Activated CD4-positive, alpha-beta T cell treated with anti-CD3 and anti-CD28 coated beads, Interleukin-2, amount 10 ng/mL, durations not matched to agents 7 days and 5 days (primary cell): ENCODE measurements at regions not wholly inside any gene's neighbourhood (a gene's known extent, or its start where the extent isn't known, plus 50 kb on each side); places are given as distances from the start of the nearest gene placed in this dataset.

Experiments used
- CTCF ChIA-PET: fragments of 350-600 bp; sonication (Branson Sonifier 250); formaldehyde crosslinking; loops from one replicate; lab custom pipeline; 2021; ENCODE audit warnings: antibody characterized with exemption; lab: Charles Lee
- POLR2A ChIA-PET: fragments of 350-600 bp; sonication (Branson Sonifier 250); formaldehyde crosslinking; loops from one replicate; lab custom pipeline; 2021; ENCODE audit warnings: antibody characterized with exemption; lab: Charles Lee
- DNase-seq: peaks from one replicate; pipeline ENCODE4 v3.0.0-alpha.2; 2020
- H3K27ac Mint-ChIP-seq: one replicate; pipeline ENCODE4 v1.8.0; 2021; ENCODE audit warnings: mild to moderate bottlenecking, moderate library complexity, mixed read lengths
- H3K27me3 Mint-ChIP-seq: one replicate; pipeline ENCODE4 v1.8.0; 2021; ENCODE audit warnings: mixed read lengths
- H3K36me3 Mint-ChIP-seq: one replicate; pipeline ENCODE4 v1.8.0; 2021; ENCODE audit warnings: low read depth, mixed read lengths
- H3K4me1 Mint-ChIP-seq: one replicate; pipeline ENCODE4 v1.8.0; 2021; ENCODE audit warnings: mixed read lengths
- H3K4me3 Mint-ChIP-seq: one replicate; pipeline ENCODE4 v1.8.0; 2021; ENCODE audit warnings: mild to moderate bottlenecking, moderate library complexity, mixed read lengths
- H3K9me3 Mint-ChIP-seq: one replicate; pipeline ENCODE4 v1.8.0; 2021; ENCODE audit warnings: mixed read lengths

- ChIA-PET CTCF (no interaction called here), POLR2A (no interaction called here)
- H3K9me3 Mint-ChIP-seq = no peaks in the 10 kb centered on the region
- no peak overlapping the region for H3K27ac Mint-ChIP-seq
- H3K4me3 Mint-ChIP-seq = no peak overlapping the region
- H3K36me3 Mint-ChIP-seq = no peaks in the 10 kb centered on the region
- H3K4me1 Mint-ChIP-seq = peaks cover 1% of the 10 kb centered on the region
- no peak for DNase-seq
- H3K27me3 Mint-ChIP-seq = peaks cover 2% of the 10 kb centered on the region
These were observed 193.0 kb downstream of the HLX start for GRCh38 chr1:221072214-221072613.

GRCh38 chr1:221074332-221074731 lies 195.1 kb downstream of the HLX start:
- Mint-ChIP-seq H3K9me3 (no peaks in the 10 kb centered on the region), H3K27ac (no peak overlapping the region), H3K27me3 (no peaks in the 10 kb centered on the region), H3K4me1 (peaks cover 1% of the 10 kb centered on the region), H3K36me3 (no peaks in the 10 kb centered on the region), H3K4me3 (no peak overlapping the region)
- ChIA-PET POLR2A (no interaction called here), CTCF (no interaction called here)
- DNase-seq = no peak

GRCh38 chr1:221075911-221076310 lies 196.7 kb downstream of the HLX start:
- no peaks in the 10 kb centered on the region for H3K36me3 Mint-ChIP-seq
- no peaks in the 10 kb centered on the region for H3K27me3 Mint-ChIP-seq
- H3K27ac Mint-ChIP-seq = no peak overlapping the region
- no peak for DNase-seq
- ChIA-PET POLR2A (no interaction called here), CTCF (no interaction called here)
- no peaks in the 10 kb centered on the region for H3K4me1 Mint-ChIP-seq
- H3K4me3 Mint-ChIP-seq = no peak overlapping the region
- H3K9me3 Mint-ChIP-seq = no peaks in the 10 kb centered on the region

- Mint-ChIP-seq H3K9me3 (no peaks in the 10 kb centered on the region), H3K4me1 (no peaks in the 10 kb centered on the region), H3K4me3 (no peak overlapping the region), H3K27ac (no peak overlapping the region), H3K27me3 (no peaks in the 10 kb centered on the region), H3K36me3 (no peaks in the 10 kb centered on the region)
- no peak for DNase-seq
- POLR2A ChIA-PET = no interaction called here
- CTCF ChIA-PET = no interaction called here
These were observed 197.2 kb downstream of the HLX start for GRCh38 chr1:221076391-221076811.

- ChIA-PET POLR2A (no interaction called here), CTCF (no interaction called here)
- H3K27me3 Mint-ChIP-seq = no peaks in the 10 kb centered on the region
- no peak overlapping the region for H3K27ac Mint-ChIP-seq
- H3K4me3 Mint-ChIP-seq = no peak overlapping the region
- H3K4me1 Mint-ChIP-seq = no peaks in the 10 kb centered on the region
- H3K9me3 Mint-ChIP-seq = no peaks in the 10 kb centered on the region
- no peaks in the 10 kb centered on the region for H3K36me3 Mint-ChIP-seq
- DNase-seq = no peak
These were observed 199.2 kb downstream of the HLX start for GRCh38 chr1:221078260-221078965.

GRCh38 chr1:221083902-221084301 lies 204.7 kb downstream of the HLX start:
- H3K27ac Mint-ChIP-seq = no peak overlapping the region

GRCh38 chr1:221084681-221085080 lies 205.4 kb downstream of the HLX start:
- H3K4me1 Mint-ChIP-seq = no peaks in the 10 kb centered on the region
- POLR2A ChIA-PET = no interaction called here

More at GRCh38 chr1:221083902-221084301, 204.7 kb downstream of the HLX start:
- POLR2A ChIA-PET = no interaction called here
- no peaks in the 10 kb centered on the region for H3K9me3 Mint-ChIP-seq
- CTCF ChIA-PET = no interaction called here
- H3K4me1 Mint-ChIP-seq = no peaks in the 10 kb centered on the region
- no peaks in the 10 kb centered on the region for H3K27me3 Mint-ChIP-seq
- DNase-seq = no peak
- H3K4me3 Mint-ChIP-seq = no peak overlapping the region
- H3K36me3 Mint-ChIP-seq = no peaks in the 10 kb centered on the region

GRCh38 chr1:221085701-221086375 lies 206.6 kb downstream of the HLX start:
- no peaks in the 10 kb centered on the region for H3K36me3 Mint-ChIP-seq
- H3K4me3 Mint-ChIP-seq = no peak overlapping the region
- DNase-seq = no peak
- POLR2A ChIA-PET = no interaction called here
- no peaks in the 10 kb centered on the region for H3K9me3 Mint-ChIP-seq
- H3K4me1 Mint-ChIP-seq = no peaks in the 10 kb centered on the region
- no peak overlapping the region for H3K27ac Mint-ChIP-seq
- H3K27me3 Mint-ChIP-seq = no peaks in the 10 kb centered on the region
- CTCF ChIA-PET = no interaction called here

More at GRCh38 chr1:221084681-221085080, 205.4 kb downstream of the HLX start:
- no peak for DNase-seq
- Mint-ChIP-seq H3K27ac (no peak overlapping the region), H3K27me3 (no peaks in the 10 kb centered on the region), H3K9me3 (no peaks in the 10 kb centered on the region), H3K4me3 (no peak overlapping the region), H3K36me3 (no peaks in the 10 kb centered on the region)
- CTCF ChIA-PET = no interaction called here

- Mint-ChIP-seq H3K27me3 (no peaks in the 10 kb centered on the region), H3K36me3 (no peaks in the 10 kb centered on the region), H3K4me3 (no peak overlapping the region), H3K4me1 (no peaks in the 10 kb centered on the region), H3K27ac (no peak overlapping the region), H3K9me3 (no peaks in the 10 kb centered on the region)
- ChIA-PET CTCF (interaction anchor here (0.9 kb wide), 1 partner anchor 10 kb away, joined by 3 read pairs; no protein-coding TSS in a partner anchor), POLR2A (no interaction called here)
- no peak for DNase-seq
These were observed 208.7 kb downstream of the HLX start for GRCh38 chr1:221087919-221088318.

GRCh38 chr1:221089273-221089672 lies 210.0 kb downstream of the HLX start:
- H3K27ac Mint-ChIP-seq = no peak overlapping the region
- POLR2A ChIA-PET = no interaction called here
- no peaks in the 10 kb centered on the region for H3K9me3 Mint-ChIP-seq
- H3K4me3 Mint-ChIP-seq = no peak overlapping the region
- no peaks in the 10 kb centered on the region for H3K27me3 Mint-ChIP-seq
- DNase-seq = no peak
- CTCF ChIA-PET = no interaction called here
- H3K36me3 Mint-ChIP-seq = no peaks in the 10 kb centered on the region
- H3K4me1 Mint-ChIP-seq = no peaks in the 10 kb centered on the region

- no peak overlapping the region for H3K27ac Mint-ChIP-seq
- no peak for DNase-seq
- ChIA-PET POLR2A (no interaction called here), CTCF (no interaction called here)
- no peaks in the 10 kb centered on the region for H3K4me1 Mint-ChIP-seq
- H3K27me3 Mint-ChIP-seq = no peaks in the 10 kb centered on the region
- H3K36me3 Mint-ChIP-seq = no peaks in the 10 kb centered on the region
- H3K4me3 Mint-ChIP-seq = no peak overlapping the region
- H3K9me3 Mint-ChIP-seq = no peaks in the 10 kb centered on the region
These were observed 210.6 kb downstream of the HLX start for GRCh38 chr1:221089803-221090202.

- Mint-ChIP-seq H3K27me3 (no peaks in the 10 kb centered on the region), H3K4me3 (no peak overlapping the region), H3K27ac (no peak overlapping the region), H3K36me3 (no peaks in the 10 kb centered on the region), H3K4me1 (no peaks in the 10 kb centered on the region), H3K9me3 (no peaks in the 10 kb centered on the region)
- CTCF ChIA-PET = no interaction called here
- POLR2A ChIA-PET = no interaction called here
- DNase-seq = no peak
These were observed 214.9 kb downstream of the HLX start for GRCh38 chr1:221093903-221094791.
